CD1c-positive myeloid dendritic cell (primary cell): ENCODE measurements at regions not wholly inside any gene's neighbourhood (a gene's known extent, or its start where the extent isn't known, plus 50 kb on each side); places are given as distances from the start of the nearest gene placed in this dataset.

Experiments used
- DNase-seq: peaks from one replicate; pipeline ENCODE4 v3.0.0-alpha.2; 2016; ENCODE audit errors: extremely low spot score

DNA sequence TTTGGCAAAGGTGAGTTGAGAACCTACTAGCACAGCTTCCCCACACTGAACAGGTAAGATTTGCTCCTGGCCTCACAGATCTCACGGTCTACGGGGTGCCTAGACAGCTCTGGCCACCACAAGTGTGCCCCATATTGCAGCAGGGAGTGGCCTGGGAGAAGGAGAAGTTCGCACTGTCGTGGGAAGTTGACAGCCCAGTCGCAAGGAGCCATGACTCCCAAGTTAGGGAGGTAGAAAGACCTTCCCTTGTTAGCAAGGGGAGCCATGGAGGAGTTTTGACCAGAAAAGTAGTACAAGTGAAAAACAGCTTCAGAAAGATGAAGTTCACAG, 316.3 kb downstream of the BCL11B start:
- DNase-seq = peak; percentile 15

DNA sequence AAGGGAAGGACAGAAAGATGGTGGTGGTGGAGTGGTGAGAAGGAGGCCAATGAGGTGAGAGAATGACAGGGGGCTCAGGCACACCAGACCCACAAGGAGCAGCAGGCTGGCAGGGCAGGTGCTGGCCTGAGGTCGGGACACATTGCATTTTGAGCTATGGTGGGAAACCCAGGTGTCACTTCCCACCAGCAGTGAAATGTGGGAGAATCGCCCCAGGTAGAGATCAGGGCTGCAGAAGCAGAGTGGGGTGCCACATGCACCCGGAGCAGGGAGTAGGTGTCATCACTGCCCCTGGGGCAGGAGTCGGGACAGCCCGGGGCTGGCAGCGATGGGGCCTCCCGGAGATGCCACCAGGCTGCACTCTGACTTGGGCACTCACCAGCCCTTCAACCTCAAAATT, 315.8 kb downstream of the BCL11B start:
- no peak for DNase-seq

DNA sequence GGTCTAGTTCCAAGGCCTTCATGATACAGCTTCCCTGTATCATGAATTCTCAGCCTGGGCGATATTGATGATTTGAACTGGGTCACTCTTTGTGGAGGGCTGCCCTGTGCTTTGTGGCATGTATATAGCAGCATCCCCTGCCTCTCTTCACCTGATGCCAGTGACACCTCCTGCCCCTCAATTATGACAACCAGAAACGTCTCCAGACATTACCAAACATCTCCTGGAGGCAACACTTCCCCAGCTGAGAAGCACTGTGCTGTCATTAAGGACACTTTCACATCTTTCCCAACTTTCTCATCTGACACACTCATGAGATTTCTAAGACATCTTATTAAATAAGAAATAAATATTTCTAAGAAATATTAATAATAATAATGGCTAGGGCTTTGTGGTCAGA, 315.3 kb downstream of the BCL11B start:
- DNase-seq = peak; percentile 30

DNA sequence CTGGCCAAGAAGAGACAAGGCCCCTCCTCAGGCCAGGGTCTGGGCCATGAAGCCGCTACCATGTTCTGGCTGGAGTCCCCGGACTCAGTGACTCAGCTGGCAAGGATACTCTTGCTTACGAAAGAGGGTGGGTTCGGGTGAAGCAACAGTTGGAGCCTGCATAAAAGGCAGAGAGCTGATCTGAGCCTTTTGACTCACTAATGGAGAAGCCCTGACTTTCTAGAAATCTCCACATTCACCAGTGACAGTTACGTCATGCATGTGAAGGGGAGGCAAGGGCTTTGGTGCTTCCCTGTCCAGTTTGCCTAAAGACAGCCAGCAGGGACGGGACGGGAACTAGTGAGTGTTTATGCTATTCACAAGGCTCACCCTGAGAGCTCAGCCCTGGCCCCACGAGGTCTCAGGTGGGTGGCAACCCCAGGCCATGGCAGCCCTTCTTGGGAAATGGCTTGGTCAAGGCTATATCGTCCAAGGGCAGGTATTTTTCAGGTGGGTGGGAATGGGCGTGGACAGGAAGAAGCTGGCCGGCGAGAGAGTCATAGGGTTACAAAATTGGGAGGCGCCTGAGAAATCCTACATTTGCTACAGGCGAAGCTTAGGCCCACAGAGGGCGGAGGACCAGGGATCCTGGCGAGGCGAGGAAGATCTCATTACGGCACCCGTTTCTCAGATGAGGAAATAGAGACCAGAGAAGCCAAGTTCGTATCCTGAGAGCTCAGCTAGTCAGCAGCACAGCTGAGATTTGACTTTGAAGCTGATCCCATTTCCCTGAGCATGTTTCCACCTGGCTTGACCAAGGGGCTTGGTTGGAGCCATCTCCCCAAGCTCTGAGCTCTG, 314.6 kb downstream of the BCL11B start:
- peak; percentile 91 for DNase-seq

DNA sequence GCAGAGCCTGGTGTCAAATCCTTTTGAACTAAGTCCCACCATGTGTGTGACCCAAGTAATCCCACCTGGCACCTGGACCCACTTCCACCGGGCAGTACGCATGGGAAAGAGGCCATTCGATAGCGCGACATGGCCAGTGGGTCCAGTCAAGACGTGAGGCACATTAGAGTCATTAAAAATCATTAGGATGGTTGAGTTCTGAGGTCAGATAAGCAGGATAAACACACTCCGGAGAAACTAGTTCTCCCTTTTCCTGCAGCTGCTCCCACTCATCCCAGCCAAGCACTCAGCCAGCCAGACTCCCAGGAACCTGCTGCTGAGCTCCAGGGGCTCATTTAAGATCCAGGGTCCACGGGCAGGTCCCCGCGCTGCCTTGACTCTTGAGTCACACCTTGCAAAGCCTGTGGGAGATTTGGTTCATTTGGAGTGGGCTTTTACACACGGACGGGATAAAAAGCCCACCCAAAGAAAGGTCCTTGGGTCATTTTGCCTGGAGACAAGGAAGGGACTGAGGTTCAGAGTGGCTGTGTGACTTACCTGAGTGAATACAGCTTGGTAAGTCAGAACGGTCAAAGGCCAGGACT, 313.9 kb downstream of the BCL11B start:
- DNase-seq = no peak

DNA sequence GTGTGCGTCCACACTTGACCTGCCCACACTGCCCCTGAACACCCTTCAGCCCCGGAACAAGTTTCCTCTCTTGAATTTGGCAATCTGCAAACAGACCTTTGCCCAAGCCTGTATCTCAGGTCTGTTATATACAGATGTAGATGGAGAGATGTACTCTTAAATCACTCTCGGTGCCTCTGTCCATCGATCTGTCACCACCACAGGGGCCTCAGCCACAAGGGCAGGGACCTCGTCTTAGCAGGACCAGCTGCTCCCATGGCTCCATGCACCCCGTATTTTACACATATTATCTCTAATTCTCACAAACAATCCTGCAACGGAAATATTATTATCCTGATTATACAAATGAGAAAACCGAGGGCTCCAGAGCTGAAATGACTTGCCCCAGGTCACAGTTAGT, 313.4 kb downstream of the BCL11B start:
- no peak for DNase-seq

DNA sequence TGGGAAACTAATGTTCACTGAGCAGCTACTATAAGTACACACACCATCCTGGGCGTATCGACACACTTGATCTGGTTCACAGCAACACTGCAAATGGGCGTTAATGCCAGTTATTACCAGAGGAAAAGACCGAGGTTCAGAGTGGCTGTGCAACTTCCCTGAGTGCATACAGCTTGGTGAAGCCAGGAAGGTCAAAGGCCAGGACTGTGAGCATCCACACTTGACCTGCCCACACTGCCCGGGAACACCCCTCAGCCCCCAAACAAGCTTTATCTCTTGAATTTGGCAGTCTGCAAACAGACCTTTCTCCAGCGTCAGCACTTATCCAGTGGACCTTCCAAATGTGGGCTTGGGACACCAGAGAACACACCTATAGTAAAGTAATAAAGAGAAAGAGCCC, 312.6 kb downstream of the BCL11B start:
- no peak for DNase-seq

DNA sequence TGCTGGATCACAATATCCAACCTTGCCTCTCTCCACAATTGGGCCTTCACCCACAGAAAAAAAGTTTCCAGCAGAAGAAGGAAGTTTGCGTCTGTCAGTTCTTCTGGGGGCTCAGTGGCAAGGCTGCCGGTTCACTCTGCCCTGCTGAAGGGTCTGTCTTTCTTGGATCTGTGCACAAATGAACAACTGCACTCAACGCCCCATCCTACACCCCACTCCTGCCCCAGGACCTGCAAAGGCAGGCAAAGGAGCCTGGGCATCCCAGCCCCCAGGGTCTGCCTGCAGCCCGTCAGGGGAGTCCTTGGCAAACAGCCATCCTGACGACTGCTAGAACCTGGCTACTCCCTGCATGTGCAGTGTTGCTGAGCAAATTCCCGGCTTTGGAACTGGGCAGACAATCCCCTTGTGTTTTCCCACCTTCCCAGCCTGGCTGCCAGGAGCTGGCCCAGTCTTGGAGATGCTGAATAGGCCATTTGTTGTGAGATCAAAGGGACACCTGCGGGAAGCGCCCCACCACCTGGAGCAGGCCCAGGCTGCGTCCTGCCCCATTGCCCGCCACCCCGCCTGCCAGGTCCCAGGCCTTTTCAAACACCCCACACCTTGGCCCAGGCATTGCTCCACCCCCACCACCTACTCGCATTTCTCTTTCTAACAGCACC, 311.9 kb downstream of the BCL11B start:
- no peak for DNase-seq

DNA sequence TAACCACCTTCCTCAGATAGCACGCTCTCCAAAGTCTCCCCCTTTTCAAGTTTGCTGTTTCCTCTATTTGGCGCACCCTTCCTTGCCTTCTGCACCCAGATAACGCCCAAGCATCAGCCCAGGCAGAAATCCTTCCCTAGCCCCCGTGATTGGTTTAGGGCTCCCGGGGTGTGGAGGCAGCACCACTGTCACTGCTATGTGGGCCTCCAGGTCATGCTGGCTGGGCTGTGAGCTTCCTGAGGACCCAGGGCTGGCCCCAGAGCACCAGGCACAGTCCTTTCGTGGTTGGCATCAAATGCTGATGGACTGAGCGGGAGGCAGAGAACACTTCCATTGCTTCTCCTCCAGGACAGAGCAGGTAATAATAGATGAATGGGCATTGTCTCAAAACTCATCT, 311.4 kb downstream of the BCL11B start:
- DNase-seq = no peak

DNA sequence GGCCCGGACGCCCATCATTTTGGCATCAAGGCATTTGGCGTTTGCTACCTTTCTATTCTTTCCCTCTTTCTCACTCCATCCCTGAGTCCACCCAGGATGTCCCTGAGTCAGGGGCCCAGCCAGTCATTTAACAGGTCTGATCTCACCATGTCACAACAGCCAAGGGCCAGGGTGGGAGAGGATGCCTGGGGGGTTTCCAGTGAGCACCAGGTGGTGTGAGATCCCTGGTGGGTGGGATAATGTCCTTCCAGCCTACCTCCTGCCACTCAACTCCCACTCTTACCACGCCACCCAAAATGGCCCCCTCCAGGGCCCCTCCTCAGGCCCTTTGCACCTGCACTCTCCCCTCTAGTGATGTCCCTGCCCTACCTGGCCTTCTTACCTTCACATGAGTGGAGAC, 310.8 kb downstream of the BCL11B start:
- no peak for DNase-seq

DNA sequence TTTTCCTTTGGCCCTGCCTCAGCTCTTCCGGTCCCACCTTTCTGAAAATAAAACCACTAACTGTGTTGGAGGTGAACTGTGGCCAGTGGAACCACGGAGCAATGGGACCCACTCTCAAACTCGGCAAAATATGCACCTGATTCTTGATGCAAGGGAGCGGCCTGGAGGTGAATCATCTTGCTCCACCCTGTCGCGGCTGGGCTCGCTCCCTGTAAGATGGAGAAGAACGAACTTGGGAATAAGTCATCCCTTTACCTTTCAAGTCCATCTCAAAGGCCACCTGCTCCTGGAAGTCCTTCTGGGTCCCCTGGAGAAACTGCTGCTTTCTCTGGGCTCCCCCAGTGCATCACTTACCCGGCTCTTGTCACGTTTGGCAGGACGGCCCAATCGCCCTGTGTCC, 309.9 kb downstream of the BCL11B start:
- DNase-seq = no peak

DNA sequence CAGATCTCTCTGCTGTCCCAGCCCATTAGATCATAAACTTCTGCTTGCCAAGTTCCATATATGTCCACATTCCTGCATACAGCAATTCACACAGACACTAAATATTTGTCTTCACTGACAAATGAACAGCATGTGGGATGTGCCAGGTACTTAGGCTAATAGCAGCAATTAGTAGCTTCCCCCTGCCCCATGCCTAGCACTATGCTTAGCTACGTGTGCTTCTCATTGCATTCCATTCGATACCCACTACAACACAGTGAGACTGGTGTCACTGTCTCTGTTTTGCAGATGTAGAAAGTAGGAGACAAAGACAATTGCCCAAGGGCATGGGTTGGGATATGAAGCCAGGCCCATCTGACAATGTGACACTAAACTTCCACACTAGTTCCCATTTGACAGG, 308.4 kb downstream of the BCL11B start:
- DNase-seq = no peak

DNA sequence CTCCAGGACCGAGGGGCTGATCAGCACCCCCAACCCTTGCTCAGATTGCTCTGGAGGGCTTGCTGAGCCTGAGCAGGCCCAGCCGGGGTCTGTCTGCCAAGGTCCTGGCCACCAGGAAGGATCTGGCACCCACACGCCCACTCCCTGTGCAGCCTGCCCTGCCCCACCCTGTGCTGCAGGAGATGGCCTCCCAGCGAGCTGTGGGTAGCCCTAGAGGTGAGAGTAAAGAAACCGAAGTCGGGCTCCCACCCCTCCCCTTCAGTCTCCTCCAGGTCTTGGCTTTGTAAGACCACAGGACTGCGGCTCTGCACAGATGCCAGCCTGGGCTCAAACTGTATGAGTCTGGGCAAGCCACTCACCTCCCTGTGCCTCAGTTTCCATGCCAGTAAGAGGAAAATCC, 307.8 kb downstream of the BCL11B start:
- no peak for DNase-seq

DNA sequence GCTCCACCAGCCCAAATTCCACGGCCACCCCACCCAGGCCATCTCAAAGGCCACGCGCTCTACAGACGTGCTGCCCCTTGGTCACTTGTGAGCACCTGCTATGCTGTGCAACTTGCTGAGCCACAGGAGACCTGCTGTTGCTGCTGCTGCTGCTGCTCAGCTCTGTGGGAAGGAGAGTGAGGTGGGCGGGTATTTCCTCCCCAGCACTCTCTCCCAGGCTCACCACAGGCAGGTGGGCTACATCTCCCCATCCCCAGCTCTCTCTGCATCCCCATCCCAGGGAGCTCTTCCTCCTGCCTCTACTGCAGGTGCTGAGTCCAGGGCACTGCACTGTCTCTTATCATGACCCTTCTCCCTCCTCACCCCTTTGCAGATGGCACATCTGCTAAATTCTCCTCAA, 306.9 kb downstream of the BCL11B start:
- no peak for DNase-seq

DNA sequence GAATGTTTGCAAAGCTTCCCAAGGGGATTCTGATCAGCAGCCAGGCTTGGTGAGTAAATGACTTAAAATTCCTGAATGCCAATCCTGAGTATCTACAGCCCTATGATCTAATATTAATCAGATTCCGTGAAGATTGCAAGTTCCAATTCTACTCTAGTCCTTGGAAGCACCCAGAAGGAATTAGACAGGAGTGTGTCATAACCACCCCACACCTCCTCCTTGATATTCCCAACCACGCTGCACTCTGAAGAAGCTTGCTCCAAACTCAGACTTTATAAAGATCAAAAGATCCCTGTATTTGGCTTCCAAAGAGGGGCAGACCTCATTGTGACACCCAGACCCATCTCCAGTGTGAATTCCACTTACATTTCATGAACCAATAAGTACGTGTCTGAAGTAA, 306.0 kb downstream of the BCL11B start:
- DNase-seq = no peak

DNA sequence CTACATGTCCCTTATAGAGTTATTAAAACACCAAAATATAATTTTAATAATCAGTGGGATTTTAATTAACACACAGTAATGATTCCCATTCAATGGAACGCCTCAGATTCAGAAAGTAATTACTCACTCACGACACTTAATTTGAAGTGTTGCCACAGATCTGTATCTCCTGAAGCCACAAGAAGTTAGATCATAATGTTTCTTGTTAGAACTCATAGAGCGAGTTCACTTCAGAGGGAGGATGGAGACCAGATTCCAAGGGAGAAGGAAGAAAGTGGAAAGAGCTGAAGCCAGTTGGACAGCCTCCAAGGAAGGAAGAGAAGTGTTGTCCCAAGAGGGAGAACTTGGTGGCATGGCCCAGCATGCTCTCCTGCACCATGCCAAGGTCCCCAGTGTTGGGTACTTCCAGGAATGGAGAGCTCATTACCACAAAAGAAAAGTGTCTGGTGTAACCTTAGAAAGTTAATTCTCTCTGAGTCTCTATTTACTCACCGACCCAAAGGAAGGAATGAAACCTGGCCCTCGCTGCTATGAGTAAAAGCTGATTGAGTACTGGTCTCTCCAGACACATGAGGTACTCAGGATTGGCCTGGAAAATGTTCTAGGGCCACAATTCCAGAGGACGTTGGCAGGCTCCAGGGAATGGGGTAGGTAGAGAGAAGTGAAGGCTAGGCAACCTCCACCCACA, 305.4 kb downstream of the BCL11B start:
- no peak for DNase-seq

DNA sequence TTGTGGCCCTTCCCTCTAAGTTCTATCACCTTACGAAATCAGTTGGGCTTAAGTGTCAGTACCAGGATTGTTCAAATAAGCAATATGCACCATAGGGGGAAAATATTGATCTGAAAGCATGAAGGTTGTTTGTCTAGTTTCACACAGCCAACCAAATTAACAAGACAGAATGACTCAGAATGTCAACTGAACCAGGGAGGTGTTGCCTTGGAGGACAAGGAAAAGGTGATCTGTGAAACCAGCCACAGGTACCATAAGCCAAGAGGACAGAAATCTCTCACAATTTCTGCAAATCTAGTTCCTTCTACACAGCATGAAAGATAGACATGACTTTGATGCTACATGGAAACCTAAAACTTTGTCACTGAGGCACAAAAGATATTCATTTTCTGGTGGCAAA, 297.9 kb downstream of the BCL11B start:
- DNase-seq = no peak

DNA sequence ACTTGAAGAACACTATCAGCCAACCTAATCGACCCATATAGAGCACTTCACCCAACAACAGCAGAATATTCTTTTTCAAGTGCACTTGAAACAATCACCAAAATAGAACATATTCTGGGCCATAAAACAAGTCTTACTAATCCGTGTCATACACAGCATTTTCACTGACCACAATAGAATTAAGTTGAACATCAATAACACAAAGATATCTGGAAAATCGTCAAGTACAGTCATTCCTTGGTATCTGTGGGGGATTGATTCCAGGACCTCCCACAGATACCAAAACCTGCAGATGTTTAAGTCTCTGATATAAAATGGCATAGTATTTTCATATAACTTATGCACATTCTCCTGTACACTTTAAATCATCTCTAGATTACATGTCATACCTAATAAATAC, 295.7 kb downstream of the BCL11B start:
- DNase-seq = no peak

DNA sequence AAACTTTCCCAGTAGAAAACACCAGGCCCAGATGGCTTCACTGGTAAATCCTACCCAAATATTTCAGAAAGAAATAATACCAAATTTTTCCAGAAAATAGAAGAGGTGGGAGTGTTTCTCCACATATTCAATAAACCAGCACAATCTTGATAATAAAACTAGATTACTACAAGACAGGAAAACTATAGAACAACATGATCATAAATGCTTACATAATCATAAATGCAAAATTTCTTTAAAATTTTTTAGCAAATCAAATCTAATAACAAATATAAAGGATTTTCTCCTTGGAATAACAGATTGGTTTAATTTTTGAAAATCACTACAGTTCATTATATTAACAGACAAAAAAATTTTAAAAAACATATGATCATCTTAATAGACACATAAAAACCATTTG, 294.5 kb downstream of the BCL11B start:
- DNase-seq = no peak

DNA sequence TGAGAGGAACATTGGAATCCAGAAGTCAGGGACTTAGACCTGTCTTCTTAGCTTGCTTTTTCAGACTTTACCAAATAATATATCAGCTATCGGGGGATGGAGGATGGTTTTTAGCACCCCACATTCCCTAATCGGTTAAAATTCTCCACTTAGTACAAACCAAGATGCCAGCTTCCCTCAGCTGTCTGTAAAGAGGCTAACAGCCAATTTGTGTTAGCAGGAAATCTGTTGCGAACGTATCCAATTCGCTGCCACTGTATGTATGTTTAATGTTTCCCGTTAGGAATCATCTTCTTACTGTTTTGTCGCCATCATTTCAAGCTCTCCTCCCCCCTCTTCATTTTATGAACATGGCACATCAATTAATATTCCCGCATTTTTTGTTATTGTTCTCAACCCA, 289.0 kb downstream of the BCL11B start:
- DNase-seq = no peak

DNA sequence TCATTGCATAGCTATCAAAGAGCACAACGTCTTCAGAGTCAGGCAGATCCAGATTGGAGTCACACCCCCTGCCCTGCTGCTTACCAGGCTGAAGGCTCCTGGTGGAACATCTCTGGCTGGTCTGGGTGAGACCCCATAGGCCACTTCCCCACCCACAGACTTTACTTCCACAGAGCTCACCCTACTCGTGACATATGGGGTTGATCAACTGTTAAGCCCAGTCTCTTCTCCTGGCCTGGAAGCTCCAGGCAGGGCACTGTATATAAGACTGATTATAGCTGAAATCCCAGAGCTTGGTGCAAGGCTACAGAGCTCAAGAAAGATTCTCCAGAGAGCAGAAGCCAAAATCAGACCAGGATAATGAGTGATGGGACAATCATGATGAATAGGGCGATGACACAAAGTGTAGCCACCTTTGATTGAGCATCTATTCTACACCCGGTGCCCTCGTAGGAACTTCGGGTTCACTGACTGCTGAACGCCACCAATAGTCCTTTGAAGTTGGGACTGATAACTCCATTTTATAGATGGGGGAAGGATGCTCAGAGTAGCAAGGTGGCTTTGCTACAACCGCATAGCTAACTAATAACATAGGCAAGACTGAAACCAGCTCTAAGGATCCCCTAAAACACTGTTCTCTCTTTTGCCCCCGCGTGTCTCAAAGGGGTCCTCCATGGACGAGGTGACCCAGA, 287.8 kb downstream of the BCL11B start:
- DNase-seq = no peak

DNA sequence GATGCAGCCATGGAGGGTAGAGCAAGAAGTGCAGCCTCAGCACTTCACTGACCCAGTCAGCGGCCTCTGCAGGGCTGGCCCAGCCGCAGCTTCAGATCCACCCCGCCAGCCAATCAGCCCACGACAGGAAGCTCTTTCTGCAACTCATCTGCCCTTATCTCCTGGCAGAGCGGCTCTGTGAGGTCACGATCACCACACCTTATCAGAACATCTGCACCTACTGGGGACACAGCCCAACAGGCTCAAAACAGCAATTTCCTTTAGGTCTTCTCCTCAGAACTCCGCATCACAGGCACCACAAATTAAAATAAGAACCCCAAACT, 287.3 kb downstream of the BCL11B start:
- no peak for DNase-seq
